Activated T-helper 1 cell treated with anti-CD3 and anti-CD28 coated beads, Interleukin-2, amount 50 U/mL, for 16 hours (primary cell): ENCODE measurements at regions not wholly inside any gene's neighbourhood (a gene's known extent, or its start where the extent isn't known, plus 50 kb on each side); places are given as distances from the start of the nearest gene placed in this dataset.

ENCODE experiments used
- DNase-seq, 2 donors: peaks; one replicate each; pipeline ENCODE4 v3.0.0-alpha.2; 2020; ENCODE audit warnings: low read depth in 1 of 2, low spot score in 1 of 2

DNA sequence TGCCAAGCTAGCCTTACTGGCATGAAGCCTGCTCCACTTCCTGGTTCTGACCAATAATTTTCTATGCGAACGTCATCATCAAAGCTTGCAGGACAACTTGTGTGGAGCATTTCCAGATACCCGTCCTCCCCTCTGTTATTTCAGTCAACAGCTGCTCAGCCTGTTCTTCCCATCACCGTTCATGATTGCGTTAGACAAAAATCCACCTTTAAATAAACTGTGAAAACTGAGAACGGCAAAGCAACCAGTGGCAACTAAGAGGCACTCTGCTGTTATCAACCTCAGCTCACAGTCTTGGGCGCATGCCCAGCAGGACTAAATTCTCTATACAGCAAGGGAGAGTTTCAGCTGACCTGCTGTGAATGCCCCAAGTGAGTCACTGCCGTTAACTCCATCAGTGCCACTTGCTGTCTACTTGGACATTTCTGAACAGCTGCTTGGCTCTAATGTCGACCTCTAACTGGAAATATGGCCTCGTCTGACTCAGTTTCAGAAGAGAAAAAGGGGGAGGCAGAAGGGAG lies 207.4 kb upstream of the RUNX1 start:
- no peak for DNase-seq

DNA sequence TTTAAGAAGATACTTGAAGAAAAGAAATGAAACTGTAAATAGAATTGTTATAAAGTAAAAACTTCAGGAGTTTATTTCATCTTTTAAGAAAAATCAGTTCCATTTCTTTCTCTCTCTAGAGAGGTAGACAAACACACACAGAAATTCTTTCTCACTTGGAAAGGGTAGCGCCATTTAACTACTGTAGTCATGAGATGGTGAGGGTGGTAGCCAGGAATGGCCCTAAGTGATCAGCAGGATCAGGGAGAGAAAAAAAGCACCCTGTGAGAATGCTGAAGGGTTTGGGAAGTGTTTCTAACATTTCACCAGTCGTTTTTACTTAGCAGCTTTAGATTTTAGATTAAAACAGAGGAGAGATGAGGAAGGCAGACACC lies 205.7 kb upstream of the RUNX1 start:
- DNase-seq, result no peak

DNA sequence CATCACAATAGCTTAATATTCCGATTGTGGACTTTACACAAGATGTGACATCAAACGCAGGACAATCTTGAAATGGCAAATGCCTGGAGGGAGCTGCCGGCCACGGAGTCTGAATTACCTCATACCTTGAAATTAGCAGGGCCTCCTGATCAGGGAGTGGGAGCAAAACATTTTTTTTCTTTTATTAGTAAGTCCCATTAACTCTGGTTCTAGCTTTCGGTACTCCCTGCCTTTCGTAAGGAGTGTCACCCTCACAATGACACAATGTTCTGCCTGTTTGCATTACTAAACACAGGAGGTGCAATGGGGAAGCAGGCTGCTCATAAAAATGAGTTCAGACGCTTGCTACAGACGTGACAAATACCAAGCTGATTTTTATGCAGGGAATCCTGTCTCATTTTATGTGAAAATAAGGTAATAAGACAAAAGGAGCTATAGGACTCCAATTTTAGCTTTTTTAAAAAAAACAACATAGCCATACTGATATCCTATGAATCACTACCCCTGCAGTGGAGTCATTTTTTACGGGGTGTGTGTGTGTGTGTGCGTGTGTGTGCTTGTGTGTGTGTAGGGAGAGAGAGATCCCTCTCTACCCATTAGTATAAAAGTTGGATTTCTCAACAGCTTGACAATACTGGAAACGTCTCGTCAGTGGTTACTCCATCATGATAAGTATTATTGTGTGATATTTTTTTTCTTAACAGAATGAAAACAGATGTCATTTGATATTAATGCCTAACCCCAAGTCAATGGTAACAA lies 205.1 kb upstream of the RUNX1 start:
- DNase-seq, result no peak

DNA sequence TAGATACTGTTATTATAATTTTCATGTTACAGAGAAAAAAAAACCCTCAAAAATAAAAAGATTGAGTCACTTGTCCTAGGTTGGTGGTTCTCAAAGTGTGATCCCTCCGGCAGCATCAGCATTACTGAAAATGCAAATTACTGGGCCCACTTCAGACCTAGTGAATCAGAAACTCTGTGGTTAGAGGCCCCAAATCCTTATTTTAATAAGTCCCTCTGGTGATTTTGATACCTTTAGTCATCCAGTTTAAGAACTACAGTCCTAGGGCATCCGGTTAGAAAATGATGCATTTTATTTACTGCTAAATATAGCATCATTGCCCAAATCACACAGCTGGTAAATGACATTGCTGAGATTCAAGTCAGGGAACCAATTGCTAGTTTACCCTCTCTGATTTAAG lies 203.7 kb upstream of the RUNX1 start:
- DNase-seq, result no peak

DNA sequence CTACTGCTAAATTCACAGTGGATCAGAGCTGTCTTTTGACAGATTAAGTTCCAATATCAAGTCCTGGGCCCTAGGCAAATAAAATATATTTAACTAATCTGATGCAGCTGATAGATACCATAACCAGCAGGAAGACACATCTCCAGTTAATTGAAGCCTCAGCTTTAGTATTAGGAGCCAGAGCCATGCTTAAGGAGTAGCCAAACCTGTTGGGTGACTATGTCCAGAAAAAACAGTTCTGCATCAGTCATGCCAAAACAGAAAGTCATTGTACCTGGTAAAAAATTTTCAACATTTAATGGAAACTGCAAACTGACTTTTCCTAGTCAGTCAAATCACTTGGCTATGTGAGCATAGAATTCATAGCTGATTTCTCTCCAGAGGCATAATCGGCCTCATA lies 200.5 kb upstream of the RUNX1 start:
- DNase-seq, result no peak

DNA sequence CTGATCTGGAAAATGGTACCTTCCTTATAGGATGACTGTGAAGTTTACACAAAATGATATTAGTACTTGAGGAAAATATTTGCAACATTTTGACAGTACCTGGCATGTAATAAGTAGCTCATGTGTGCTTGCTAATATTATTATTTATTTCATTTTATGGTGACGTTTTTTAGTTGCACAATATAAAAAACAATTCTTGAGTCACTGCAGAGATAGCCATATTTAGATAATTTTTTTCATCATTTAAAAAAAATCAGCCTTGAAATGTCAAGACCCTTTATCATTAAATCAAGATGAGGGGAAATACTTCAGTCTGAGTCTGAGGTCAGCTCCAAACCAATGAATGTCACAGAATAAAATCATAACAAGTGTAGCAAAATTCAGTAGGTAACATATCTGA lies 196.8 kb upstream of the RUNX1 start:
- DNase-seq, result no peak

DNA sequence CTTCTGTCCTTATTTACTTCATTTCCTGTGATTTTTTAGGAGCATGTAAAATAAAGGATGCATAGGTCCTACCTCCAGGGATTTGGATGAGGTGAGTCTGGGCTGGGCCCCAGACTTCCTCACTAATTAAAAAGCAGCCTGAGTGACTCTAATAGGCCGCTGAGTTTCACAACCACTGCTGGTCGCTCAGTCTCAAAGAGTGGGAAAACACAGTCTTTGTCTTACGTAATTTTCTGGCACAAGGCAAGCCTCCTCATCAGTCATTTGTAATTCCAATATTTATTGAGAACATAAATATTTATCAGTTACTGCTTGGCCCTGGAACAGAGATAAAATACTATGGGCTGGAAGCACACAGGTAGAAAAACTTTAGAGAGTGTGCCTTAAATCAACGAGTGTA lies 195.4 kb upstream of the RUNX1 start:
- no peak for DNase-seq

DNA sequence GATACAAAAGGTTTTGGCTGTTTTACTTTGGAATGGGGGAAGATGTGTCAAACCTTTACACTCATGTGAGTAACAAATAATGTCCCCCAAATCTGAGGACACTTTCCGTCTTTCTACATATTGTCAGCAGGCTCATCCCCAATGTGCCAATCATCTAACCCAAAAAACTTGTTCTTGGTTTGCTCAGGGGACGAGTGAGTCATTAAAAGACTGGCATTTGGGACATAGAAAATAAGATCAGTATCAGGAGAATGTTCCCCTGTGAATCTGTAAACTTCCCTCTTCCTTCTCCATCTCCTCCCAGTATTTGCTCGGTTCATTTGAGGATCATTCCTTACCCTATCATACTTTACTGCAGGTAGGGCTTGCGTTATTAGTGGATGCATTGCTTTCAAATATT lies 194.1 kb upstream of the RUNX1 start:
- no peak for DNase-seq

DNA sequence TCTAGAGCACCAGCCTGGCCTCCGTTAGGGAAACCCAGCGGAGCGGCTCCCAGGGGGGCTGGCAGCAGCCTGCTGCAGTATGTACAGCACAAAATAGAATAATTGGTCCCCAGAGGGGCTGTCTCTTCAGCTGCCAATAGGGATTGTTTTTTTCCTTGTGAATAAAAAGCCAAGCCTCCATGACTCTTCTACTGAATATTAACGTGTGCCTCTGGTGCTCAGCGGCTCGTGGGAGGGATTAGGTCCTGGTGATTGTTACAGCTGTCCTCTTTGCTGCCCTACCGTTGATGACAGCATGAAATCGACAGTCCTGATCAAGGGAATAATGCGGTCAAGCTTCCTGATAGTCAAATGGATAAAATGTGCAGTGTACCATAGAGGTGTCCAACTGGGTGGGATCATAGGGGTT lies 190.7 kb upstream of the RUNX1 start:
- DNase-seq, result no peak

DNA sequence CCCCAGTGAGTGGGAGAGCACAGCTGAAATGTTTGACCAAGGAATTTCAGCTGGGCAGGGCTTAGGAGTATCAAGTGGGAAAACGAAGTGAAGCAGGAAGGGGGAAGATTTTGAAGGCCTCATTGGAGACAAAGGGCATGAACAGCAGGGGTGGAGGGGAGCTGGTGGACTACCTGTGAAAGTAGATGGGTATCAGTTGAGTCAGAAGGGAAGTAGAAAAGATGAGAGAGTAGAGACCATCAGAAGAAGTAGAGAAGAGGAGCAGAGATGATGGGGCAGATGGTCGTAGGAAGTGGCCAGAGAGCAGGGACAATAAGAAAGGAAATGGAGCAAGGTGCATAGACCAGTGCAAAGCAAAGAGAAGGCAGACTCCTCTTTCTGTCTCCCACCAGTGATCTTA lies 189.0 kb upstream of the RUNX1 start:
- no peak for DNase-seq

DNA sequence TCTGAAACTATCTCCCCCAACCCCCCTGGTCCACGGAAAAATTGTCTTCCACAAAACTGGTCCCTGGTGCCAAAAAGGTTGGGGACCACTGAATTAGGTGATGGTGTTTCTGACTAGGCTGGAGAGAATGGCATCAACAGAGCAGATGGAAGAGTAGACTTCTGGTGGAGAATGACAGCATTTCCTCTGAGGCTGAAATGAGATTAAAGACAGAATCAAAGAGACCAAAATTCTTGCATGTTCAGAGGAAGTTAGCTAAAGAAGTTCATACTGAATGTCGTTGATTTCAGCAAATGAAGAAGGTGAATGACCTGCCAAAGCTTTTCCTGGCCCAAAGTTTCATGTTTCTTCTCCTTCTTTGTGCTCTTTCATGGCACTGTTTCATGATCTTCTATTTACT lies 188.2 kb upstream of the RUNX1 start:
- DNase-seq, result no peak

DNA sequence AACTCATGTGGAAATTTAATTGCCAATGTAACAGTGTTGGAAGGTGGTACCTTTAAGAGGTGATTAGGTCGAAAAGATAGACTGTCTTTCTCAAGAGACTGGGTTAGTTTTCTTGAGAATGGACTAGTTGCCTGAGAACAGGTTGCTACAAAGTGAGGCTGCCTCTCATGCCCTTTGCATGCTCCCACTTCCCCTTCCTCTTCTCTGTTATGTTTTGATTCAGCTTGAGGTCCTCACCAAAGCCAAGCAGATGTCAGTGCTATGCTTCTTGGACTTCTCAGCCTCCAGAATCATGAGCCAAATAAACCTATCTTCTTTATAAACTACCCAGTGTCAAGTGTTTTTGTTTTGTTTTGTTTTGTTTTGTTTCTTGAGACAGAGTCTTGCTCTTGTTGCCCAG lies 187.0 kb upstream of the RUNX1 start:
- DNase-seq, result no peak

DNA sequence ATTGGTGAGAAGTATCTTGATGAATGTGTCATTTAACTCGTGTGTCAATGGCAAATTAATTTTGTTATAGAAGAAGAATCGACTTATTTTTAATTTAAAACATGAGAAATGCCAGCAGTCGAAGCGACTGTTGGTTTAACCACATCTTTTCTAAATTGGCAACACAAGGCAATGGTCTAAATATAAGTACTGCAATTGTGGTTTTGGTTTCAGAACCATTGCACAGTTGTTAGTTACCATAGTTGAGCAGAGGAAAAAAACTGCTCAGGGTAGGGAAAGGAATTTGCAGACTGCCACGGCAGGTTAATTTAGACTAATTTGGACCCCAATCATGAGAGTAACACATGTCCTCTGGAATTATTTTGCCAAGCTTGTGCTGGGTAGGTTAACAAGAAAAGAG lies 185.6 kb upstream of the RUNX1 start:
- no peak for DNase-seq

DNA sequence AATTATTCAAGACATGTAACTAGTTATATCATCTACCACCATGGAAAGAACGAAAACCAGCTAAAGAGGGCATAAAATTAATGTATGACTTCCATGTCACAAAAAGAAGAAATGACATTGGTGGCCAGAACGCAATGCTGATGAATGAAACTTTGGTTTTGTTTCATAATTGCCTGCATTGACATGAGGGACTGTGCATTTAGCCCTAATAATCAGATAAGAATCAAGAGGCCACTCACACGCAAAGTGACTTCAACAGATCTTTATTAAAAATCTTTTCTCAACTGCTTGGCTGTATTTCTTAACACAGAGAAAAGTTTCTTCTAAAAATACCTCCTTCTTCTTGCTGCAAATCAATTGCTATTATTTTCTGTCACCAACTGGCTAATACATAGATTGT lies 184.7 kb upstream of the RUNX1 start:
- DNase-seq, result no peak

DNA sequence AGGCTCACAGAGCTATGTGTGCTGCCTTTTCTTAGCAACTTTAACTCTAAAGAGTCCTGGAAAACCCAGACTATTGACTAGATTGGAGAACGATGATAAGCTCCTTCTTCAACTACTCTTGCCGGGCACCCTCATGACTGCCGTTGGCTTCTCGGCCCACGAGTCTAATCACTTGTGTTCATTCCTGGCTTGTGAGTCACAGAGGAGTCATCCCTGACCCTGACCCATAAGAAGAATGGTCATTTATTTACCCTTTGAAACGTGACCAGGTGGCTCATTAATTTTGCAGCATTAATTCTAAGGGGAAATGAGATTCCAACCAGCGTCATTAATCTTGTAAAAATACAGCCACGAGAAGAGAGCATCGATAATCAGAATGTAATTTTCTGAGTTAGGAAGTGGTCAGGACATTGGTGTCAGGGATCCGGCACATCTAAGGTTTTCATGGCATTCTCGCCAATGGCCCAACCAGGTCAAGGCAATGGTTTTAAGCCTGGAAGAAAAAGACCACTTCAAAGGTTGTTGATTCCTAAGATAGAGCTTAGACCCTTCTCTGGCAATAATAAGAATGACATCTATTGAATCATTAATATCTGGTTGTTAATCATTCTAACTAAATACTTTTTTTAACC lies 183.6 kb upstream of the RUNX1 start:
- no peak for DNase-seq

DNA sequence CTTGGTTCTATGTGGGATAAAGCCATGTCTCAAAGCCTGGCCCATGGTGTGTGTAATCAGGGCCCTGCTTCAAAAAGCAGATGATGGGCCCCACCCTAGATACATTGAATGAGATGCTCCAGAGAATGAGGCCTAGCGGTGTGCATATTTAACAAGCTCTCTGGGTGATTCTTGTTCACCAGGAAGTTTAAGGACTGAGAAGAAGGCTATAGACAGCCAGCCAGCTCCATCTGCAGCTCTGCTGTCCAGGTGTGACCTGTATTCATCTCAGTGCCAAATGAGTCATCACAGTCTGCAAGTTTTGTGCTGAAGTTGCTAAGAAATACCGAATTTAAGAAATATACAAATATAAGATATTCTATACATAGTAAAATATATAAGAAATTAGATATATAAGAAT lies 182.0 kb upstream of the RUNX1 start:
- no peak for DNase-seq

DNA sequence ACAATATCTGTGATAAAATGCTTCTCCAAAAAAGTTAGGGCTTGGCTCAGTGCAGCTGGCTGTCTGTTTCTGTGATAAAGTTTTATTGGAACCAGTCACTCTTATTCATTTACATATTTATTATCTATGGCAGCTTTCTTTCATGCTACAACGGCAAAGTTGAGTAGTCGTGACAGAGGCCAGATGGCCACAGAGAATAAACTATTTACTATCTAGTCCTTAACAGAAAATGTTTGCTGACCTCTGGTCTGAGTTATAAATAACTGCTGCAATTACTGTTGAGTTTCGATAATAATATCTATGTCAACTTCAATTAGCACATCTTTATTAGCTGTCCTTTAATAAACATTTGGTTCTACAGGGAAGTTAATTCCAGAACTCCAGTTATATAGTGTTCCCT lies 180.2 kb upstream of the RUNX1 start:
- DNase-seq, result no peak

DNA sequence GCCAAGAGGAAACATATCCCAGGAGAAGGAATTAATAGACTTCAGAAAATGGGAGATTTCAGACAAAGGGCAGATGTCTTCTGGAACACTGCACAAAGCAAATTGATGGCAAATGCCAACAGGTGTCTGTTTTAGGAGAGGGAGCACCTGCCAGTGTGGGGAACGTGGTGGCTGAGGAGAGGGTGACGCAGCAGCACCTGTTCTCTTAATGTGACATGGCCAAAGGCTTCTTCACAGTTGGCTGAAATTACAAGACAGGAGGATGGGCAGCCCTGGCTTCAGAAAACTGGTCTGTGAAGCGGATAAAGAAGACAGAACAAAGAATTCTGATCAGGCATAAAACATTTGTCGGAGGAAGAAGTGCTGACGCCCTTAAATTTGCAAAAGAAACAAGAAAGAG lies 178.7 kb upstream of the RUNX1 start:
- no peak for DNase-seq

DNA sequence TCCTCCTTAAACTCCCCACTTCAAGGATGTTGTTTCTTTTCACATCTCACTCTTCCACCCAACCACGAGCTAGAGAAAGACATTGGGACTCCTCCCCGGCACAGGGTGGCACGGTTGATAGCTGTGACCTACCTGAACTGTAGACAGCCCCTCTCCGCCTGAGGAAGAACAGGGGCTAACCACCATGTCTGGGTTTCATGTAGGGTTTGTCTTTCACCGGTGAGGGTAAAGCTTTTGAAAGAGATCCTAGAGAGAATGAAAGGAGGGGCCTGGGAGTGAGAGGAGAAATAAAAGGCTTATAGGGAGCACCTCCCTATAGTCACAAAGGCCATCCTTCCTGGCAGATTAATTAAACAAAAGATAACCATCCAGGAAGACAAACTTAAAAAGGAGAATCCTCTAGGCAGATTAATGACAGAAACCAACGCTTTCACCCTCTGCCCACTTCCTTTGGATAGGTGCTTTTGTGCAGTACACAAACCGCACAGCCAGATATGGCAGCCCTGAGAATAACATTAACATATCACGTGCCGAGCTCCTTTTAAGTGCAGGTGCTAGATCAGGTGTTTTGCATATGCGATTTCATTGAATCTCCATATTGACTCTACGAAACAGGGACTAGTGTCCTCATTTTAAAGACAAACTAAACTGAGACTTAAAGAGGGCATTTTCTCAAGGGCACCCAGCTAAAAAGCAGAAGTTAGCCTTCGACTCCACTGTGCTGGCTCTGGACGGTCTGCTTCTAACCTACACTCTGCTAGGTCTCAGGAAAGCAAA lies 178.1 kb upstream of the RUNX1 start:
- no peak for DNase-seq

DNA sequence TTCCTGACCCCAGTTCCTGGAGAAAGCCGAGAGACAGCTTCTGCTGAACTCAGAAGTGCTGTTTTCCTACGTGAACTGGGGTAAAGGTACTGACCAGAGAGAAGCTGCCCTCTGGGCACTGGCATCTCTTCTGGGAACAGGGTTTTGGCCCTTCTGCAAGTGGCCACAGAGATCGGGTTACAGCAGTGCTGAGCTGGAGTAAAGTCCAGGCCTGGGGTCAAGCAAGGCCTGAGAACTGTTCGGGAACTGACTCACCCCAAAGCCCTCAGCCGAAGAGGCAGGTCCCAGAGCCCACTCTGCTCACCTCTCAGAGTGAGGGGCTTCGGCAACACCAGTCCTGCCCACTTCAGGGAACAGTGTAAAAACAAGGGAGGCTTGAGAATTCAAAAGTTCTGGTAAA lies 177.2 kb upstream of the RUNX1 start:
- no peak for DNase-seq

DNA sequence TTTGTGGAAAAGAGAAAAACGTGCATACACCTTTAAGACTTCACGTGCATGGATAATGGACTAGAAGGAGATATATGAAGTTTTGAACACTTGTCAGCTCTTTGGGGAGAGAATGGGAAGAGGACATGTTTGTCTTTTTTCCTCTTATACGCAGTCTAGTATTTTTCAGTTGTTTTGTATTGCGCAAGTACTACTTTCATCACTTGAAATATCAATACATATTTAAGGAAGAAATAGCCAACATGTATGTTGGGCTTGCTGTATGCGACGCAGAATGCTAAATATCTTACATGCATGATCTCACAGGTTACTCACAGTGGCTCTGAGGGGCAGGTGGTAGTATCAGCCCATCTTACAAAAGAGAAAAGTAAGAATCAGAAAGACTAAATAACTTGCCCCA lies 176.5 kb upstream of the RUNX1 start:
- DNase-seq, result no peak

DNA sequence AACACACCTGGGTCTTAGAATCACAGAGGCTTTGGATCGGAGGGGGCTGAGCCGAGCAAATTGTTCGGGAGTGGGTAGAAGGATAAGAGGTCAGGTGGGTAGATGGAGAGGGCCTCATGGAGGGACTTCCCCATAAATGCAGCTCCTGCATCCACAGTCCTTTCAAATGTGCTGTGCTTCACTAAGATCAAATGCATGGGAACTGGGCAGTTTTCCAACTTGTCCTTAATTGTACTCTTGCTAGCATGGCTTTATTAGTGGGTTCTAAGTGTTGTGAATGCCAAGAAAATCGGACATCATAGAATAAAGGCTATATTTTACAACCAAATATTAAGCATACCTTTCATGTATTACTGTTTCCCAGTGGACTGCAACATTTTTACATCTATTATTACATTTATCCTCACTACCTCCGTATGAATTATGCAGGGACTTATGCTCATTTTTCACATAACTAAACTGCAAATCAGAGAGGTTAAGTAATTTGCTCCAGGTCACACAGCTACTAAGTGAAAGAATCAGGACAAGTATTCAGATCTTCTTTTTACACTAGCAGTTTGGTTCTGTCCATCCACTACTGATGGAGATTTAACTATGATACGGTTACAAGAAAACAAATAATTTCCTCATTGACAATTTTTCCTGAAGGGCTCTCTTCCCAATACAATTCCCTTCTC lies 174.5 kb upstream of the RUNX1 start:
- no peak for DNase-seq
